HG03045 (cell line): ENCODE measurements at regions not wholly inside any gene's neighbourhood (a gene's known extent, or its start where the extent isn't known, plus 50 kb on each side); places are given as distances from the start of the nearest gene placed in this dataset.
A peak's percentile ranks its signal among the peaks of the same experiment; 100 is the strongest.
"Not testable (repeated sequence)": the region's sequence is repeated elsewhere in the genome, so short reads cannot be mapped to it uniquely, and the experiment has no call there.

Experiments
- ATAC-seq: cut with Tn5 transposase; IDR thresholded peaks from one replicate; pipeline ENCODE4 v1.9.1; 2021; ENCODE audit warnings: mild to moderate bottlenecking, moderate library complexity; ENCODE audit not compliant: unreplicated experiment

DNA sequence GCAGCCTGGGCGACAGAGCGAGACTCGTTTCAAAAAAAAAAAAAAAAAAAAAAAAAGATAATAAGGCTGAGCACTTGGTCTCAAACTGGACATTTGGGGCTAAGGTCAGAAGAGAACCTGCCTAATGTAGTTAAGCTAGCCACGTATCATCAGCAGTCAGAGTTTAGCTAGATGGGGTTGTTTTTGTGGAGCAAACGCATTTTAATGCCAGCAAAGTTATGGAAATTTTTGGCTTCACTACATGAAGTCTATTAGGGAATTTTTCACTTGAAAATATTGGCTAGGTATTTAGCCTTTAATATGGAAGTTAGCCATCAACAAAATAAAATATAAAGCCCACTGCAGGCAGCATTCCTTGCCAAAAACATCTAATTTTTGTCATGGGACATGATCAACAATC lies 902.9 kb upstream of the CDH18 start:
- not testable (repeated sequence) for ATAC-seq

DNA sequence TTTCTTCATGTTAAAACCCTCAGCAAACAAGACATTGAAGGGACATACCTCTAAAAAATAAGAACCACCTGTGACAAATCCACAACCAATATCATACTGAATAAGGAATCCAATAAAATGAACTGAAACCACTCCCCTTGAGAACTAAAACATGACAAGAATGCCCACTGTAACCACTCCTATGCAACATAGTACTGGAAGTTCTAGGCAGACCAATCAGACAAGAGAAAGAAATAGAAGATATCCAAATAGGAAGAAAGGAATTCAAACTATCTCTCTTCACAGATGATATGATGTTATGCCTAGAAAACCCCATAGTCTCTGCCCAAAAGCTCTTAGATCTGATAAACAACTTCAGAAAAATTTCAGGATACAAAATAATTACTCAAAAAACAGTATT lies 887.7 kb upstream of the CDH18 start:
- not testable (repeated sequence) for ATAC-seq

DNA sequence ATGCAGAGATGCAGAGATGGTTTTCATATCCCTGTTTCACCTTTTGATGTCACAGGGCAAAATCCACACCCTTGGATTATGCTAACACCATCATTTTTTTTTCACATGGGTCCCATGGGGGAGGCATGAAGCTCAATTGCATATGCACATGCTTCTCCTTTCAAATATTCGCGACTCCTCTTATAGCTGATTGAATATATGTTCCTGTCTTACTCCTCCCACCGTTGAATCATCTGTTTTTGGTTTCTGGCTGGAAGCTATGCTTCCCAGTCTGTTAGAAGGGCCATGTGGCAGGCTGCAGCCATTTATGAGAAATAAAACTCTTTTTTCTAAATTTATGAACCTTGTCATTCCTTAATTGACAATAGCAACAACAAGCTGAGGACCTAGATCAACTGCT lies 877.9 kb upstream of the CDH18 start:
- ATAC-seq, result not testable (repeated sequence)

DNA sequence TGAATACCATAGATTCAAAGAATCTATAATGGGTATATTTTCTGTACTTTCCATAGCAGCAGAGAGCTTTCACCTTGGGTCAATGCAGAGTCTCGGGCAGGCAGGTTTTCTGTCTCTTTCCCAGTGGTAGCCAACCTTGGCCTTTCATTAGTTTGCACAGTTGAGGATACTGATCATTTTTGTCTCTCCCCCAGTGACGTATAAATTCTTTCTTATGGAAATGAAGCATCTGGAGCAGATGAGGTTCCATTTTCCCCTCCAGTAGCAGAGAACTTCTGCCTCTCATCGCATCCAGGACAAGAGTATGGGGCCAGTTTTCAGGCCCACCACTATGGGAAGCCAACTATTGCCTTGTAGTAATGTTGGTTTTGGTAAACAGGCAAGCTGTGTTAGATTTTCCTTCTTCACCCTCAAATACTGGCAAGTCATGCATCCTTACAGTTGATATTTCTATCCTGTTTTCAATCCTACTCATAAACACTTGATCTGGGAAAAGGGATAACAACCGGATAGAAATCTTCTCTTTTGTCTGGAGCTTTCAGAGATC lies 845.2 kb upstream of the CDH18 start:
- no peak for ATAC-seq

DNA sequence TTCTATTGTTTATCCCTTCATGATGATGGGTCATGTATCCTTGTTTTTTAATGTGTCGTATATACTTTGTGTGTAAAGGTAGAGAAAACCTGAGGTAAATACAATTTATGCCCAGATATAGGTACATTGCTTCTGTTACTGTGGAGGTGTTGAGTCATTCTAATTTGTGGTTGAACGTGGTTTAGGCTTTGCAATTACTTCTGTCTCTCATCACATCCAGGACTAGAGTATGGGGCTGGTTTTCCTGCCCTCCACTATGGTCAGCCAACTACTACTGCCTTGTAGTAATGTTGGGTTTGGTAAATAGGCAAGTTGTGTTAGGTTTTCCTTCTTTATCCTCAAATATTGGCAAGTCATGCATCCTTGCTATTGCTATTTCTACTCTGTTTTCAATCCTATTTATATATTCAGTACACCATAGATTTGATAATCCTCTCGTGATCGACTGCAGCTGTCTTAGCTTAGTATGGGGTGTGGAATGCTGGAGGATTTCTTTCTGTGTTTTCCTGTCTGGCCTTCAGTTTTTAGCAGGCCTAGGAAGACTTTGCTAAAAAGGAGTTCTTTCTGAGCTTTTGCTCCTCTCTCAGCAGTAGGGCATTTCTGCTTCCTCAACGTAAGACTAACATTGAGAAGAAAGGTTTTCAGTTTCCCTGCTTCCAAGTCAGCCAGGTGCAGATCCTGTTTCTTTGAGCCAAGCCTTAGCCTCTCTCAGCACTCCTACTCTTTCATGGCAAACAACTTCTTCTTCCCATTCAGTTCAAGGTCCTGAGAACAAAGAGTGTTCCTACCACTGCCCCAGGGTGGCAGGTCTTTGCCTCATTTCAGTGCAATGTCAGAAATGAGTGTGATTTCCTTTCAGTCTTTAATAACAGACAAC lies 844.4 kb upstream of the CDH18 start:
- no peak for ATAC-seq

DNA sequence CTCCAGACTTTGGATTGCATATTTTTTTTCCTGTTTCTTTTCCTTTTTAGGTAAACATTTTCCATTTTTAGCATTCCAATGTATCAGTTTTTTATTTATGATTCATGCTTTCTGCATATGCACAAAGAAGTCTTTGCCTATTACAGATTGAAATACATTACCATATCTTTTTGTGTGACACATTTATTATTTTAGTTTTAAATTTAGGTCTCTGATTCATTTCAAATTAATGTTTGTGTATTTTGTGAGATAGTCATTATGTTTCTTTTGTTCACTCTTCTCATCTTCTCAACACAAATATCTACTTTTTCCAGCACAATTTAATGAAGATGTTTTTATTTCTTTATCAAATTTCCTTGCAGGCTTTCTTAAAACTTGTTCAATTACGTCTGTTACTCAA lies 838.0 kb upstream of the CDH18 start:
- ATAC-seq, result not testable (repeated sequence)

DNA sequence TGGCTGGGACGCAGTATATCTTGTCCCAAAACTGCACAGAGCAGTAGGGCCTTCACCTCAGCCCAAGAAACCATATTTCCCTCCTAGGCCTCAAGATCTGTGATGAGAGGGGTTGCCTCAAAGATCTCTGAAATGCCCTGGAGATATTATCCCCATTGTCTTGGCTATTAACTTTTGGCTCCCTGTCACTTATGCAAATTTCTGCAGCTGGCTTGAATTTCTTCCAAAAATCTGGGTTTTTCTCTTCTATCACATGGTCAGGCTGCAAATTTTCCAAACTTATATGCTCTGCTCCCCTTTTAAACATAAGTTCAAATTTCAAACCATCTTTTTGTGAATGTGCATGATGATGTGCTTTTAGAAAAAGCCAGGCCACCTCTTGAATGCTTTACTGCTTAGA lies 809.2 kb upstream of the CDH18 start:
- ATAC-seq, result not testable (repeated sequence)

DNA sequence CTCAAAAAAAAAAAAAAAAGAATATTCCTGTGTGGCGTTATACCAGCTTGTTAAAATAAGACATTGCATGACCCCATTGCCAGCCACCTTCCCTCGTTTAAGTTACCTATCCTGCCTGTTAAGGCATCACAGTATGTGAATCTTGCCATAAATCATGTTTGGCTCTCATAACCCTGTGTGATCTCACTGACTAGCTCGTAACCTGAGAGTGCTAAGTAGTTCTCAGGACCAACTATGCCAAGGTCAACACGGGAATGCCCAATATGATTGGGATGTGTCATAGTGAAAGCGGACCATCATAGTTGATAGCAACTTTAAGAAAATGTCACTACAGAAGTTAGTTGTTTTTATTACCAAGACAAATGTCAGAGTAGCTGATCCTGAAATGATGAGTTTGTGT lies 796.8 kb upstream of the CDH18 start:
- not testable (repeated sequence) for ATAC-seq

DNA sequence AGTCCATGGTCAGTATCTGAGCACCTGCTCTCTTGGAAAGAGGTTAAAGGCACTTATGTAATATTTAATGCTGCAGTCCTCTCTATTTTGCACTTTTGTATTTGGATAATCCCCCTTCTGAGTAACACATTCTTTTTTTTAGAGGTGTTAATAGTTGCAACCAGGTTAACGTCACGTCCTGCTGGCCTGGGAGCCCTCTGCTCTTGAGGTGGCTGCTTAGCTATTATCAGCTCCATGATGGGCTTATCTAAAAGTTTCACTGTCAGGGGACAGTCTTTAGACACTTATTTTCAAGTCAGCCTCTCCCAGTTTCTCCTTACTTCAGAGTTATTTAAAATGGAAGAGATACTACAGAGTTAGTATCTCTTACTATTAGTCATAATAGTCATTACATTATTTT lies 795.5 kb upstream of the CDH18 start:
- not testable (repeated sequence) for ATAC-seq

DNA sequence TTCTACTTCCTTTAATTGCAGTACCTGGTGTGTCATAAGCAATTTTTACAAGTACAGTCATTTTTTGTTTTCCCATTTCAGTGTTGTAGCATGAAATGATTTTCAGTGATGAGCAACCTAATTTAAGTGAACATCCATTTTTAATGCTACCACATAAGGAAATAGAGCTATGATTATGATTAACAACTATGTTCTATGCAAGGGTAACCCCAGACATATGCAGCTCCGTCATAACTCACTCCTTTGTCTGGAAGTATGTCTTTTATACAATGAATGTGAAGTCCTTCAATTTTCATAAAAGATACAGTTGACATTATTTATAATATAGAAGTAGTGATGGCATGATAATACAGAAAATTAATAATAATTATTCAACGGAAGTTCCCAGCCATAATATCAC lies 783.3 kb upstream of the CDH18 start:
- ATAC-seq, result not testable (repeated sequence)

DNA sequence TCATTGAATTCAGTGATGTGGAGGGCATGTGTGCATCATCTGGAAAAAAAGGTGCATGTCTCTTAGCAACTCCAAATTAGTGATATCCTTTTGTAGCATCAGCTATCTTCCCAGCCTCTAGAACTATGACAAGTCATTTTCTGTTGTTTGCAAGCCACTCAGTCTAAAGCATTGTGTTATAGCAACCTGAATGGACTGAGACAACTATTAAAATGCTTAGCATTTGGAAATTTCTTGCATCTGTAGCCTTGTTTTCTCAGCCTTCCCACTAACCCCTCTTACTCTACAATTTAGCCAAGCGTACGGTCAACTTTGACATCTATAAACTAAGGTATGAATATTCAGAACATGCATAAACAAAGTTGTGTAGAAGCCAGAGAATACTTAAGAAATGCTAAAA lies 777.1 kb upstream of the CDH18 start:
- not testable (repeated sequence) for ATAC-seq

DNA sequence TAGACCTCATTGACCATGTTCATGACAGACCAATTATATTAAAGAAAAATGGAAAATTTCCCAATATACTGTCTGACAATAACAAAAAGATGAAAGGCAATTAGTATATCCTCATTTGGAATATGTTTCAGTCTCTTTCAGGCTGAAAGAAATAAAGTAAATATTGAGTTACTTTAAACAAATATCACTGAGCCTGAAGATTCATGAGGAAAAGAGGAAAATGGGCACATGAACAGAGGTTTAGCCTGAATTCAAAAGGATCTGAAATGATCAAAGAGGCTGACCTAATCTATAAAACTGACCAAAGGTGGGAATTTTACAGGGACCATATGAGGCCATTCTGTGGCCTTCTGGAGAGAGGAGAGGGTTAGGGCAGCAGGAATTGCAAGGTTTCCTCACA lies 771.5 kb upstream of the CDH18 start:
- not testable (repeated sequence) for ATAC-seq

DNA sequence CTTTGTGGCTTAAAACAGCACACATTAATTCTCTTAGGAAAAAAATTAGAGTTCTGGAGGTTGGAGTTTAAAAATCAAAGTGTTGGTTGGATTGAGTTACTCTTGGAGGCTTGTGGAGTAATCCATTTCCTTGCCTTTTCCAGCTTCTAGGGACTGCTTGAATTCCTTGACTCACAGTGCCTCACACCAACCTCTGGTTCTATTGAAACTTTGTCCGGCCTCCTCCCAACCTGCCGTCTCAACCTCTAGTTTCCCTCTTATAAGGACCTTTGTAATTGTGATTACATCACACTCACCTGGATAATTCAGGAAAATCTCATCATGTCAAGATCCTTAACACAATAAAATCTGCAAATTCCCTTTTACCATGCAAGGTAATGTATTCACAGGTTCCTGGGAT lies 764.2 kb upstream of the CDH18 start:
- not testable (repeated sequence) for ATAC-seq

DNA sequence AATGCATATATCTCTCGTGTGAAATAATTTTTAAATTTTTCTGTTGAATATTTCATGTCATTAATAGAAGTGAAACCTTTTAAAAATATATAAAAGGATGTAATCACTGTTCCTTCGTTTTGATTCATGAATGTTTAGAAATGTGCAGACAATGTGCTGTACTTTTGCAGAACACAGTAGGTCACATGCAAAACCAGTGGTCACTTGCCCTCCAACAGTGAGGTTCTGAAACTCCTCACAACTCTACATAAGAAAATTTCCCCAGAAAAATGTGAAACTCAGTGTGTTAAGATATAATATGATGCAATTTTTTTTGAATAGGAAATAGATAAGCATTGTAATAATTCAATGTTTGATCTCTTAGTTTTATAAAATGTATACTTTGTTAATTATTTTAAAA lies 747.7 kb upstream of the CDH18 start:
- peak; percentile 77 for ATAC-seq

DNA sequence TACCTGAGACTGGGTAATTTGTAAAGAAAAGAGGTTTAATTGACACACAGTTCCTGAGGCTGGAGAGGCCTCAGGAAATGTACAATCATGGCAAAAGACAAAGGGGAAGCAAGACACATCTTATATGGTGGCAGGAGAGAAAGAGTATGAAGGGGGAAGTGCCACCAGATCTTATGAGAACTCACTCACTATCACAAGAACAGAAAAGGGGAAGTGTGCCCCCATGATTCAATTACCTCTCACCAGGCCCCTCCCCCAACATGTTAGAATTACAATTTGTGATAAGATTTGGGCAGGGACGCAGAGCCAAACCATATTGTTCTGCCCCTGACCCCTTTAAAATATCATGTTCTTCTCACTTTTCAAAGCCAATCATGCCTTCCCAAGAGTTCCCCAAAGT lies 744.2 kb upstream of the CDH18 start:
- not testable (repeated sequence) for ATAC-seq

DNA sequence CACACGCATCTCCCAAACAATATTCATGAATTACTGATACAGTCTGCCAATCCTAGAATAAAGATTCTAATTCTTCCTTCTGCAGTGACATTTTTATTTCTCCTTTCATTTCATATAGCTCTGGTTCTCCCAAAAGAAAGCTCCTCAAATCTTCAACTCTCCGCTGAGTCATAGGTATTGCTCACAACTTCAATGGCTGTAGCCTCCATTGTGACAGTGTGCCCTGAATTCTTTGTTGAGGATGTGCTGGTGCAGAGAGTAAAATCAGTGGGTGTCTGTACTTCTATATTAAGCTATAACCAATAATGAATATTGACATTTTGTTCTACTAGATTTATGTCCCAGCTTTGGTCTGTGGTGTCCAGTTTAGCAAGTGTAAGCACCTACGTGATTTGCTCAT lies 733.3 kb upstream of the CDH18 start:
- ATAC-seq, result not testable (repeated sequence)

DNA sequence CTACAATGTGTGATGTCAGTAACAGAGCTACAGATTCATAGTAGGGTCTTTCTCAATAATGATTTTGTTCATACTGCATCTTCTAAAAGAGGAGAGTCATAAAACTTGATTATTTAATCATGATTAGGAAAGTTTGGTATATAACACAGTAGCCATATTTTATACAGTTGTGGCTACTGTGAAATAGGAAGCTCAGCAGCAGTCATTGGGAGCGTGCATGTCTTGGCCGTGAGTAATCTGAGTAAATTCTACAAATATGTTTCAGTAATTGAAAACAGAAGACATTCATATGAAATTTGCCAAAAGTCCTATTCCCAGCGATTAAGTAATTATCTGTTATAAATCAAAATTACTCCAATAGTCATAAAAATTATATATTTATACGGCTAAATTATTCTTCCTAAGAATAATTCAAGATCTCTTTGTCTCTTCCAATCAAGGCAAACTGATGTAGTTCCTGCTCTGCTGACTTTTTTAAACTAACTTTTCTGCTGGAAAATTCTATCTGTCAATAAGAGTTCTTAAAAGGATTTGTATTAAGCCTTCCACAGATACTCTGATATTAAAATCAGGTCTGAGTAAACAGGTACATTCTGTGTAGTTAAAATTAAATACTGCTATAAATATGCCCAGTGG lies 723.6 kb upstream of the CDH18 start:
- not testable (repeated sequence) for ATAC-seq

DNA sequence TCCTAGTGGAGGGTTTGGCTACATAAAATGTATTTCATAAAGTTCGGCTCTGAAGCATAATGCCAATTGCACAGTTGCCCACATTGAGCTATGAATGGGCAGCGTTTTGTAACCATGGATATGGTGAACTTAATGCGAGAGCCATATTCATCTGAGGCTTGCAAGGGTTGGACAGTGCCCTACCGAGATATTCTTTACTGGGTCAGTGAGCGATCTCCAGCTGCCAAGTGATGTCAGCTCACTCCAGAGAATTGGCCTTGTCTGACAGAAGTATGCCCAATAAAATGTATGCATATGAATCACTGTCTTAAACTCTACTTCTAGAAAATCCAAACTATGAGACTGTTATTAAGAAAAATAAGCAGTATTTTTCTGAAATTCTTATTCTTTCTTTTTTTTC lies 719.6 kb upstream of the CDH18 start:
- not testable (repeated sequence) for ATAC-seq

DNA sequence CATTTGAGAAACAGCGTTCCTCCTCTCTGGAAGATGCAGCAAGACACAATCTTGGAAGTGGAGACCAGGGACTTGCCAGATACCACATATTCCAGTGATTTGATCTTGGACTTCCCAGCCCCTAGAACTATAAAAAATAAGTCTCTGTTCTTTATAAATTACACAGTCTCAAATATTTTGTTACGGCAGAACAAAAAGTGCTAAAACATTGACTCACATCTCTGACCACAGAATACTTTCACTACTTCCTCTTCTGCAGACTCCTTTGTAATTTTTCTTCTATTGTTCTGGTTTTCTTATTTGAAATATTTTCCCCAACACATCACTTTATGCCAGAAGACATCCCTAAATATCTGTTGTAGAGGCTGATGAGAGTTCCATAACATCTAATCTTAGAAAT lies 706.1 kb upstream of the CDH18 start:
- no peak for ATAC-seq

DNA sequence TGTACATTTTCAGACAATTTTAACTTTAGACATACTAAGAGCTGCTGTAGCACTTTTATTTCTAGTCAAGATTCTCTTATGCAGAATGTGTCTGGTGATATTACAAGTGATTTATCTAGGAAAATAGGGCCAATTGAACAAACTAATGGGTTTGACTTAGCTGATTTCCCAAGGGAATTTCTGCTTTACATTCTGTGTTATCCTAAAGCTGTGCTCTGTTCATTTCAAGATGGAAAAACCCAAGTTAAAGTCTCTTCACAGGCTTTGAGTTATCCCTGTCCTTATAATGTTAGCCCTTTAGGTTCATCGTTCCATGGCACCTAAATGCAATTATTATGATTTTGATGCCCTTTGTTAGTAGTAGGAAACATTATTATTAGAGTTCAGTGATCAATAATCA lies 704.9 kb upstream of the CDH18 start:
- no peak for ATAC-seq

DNA sequence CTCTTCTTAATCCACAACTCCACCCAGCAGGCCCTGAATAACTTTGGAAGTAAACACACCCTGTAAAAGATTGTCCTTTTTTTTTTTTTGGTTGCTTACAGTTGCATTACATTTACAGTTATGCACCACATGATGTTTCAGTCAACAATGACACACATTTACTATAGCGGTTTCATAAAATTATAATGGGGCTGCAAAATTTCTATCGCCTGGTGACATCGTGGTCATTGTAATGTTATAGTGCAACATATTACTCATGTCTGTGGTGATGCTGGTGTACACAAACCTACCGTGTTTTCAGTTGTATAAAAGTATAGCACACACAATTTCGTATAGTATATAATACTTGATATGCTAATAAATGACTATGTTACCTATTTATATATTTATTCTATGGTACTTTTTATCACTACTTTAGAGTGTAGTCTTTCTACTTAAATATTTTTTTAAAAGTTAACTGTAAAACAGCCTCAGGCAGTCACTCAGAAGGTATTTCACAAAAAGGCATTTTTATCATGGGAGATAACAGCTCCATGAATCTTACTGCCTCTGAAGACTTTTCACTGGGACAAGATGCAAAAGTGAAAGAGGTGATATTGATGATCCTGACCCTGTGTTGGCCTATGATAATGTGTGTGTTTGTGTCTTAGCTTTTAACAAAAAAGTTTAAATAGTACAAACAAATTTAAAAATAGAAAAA lies 695.4 kb upstream of the CDH18 start:
- ATAC-seq, result no peak
